Muscle of leg (tissue), 3 donors: ENCODE measurements at regions not wholly inside any gene's neighbourhood (a gene's known extent, or its start where the extent isn't known, plus 50 kb on each side); places are given as distances from the start of the nearest gene placed in this dataset.
"Not testable (repeated sequence)": the region's sequence is repeated elsewhere in the genome, so short reads cannot be mapped to it uniquely, and the experiment has no call there.

Experiments
- DNase-seq: peaks from one replicate; pipeline ENCODE4 v3.0.0; 2013
- H3K27ac ChIP-seq: one replicate; pipeline ENCODE4 v1.5.1; 2013; ENCODE audit warnings: mild to moderate bottlenecking, low read length, control low read depth
- H3K27me3 ChIP-seq: one replicate; pipeline ENCODE4 v1.6.1; 2013; ENCODE audit warnings: low read length; ENCODE audit not compliant: control insufficient read depth, insufficient read depth
- H3K36me3 ChIP-seq: one replicate; pipeline ENCODE4 v1.6.1; 2013; ENCODE audit warnings: low read length; ENCODE audit not compliant: control insufficient read depth, insufficient read depth
- H3K4me1 ChIP-seq: one replicate; pipeline ENCODE4 v1.6.1; 2013; ENCODE audit warnings: low read length; ENCODE audit not compliant: control insufficient read depth, insufficient read depth
- H3K4me3 ChIP-seq: one replicate; pipeline ENCODE4 v1.5.1; 2013; ENCODE audit warnings: low read length, control low read depth
- H3K9me3 ChIP-seq: replicated peaks from 2 replicates; pipeline ENCODE4 v1.6.1; 2013; ENCODE audit warnings: low read depth, low read length; ENCODE audit not compliant: control insufficient read depth
- WGBS: methylation state at CpG from one replicate; pipeline ENCODE4 v1.1.5; 2013; ENCODE audit warnings: missing lambda C conversion rate; ENCODE audit not compliant: insufficient coverage; 5-methylcytosine and 5-hydroxymethylcytosine counted together

GRCh38 chr9:104367507-104367906 is 136.6 kb upstream of the OR13F1 start:
- Histone ChIP-seq H3K9me3 (peaks cover 6% of the 10 kb centered on the region), H3K36me3 (no peaks in the 10 kb centered on the region), H3K4me3 (no peak overlapping the region), H3K27ac (no peak overlapping the region), H3K27me3 (no peaks in the 10 kb centered on the region), H3K4me1 (no peaks in the 10 kb centered on the region)
- DNase-seq: no peak

- no CpG with 5 or more reads among the region's 3 CpGs for WGBS
- DNase-seq, H3K4me1 ChIP-seq, H3K27ac ChIP-seq, H3K36me3 ChIP-seq, H3K27me3 ChIP-seq, H3K9me3 ChIP-seq, H3K4me3 ChIP-seq: not testable (repeated sequence)
Measured at GRCh38 chr9:104368318-104368717, 135.7 kb upstream of the OR13F1 start.

GRCh38 chr9:104374711-104375110 is 129.4 kb upstream of the OR13F1 start:
- Histone ChIP-seq H3K27ac (no peak overlapping the region), H3K9me3 (no peaks in the 10 kb centered on the region), H3K36me3 (no peaks in the 10 kb centered on the region), H3K27me3 (no peaks in the 10 kb centered on the region), H3K4me3 (no peak overlapping the region), H3K4me1 (no peaks in the 10 kb centered on the region)
- 90% methylated on average over 2 of the region's 3 CpGs for WGBS
- no peak for DNase-seq

GRCh38 chr9:104386013-104386412 is 118.0 kb upstream of the OR13F1 start:
- Histone ChIP-seq H3K36me3 (no peaks in the 10 kb centered on the region), H3K27ac (no peak overlapping the region), H3K4me1 (no peaks in the 10 kb centered on the region), H3K9me3 (no peaks in the 10 kb centered on the region), H3K4me3 (no peak overlapping the region), H3K27me3 (no peaks in the 10 kb centered on the region)
- no CpG with 5 or more reads among the region's 2 CpGs for WGBS
- peak; percentile 14 for DNase-seq

GRCh38 chr9:104386425-104387069 is 117.5 kb upstream of the OR13F1 start:
- no peak overlapping the region for H3K4me3 ChIP-seq
- WGBS: no CpG with 5 or more reads among the region's 1 CpG
- no peaks in the 10 kb centered on the region for H3K27me3 ChIP-seq
- no peaks in the 10 kb centered on the region for H3K9me3 ChIP-seq
- no peaks in the 10 kb centered on the region for H3K4me1 ChIP-seq
- H3K27ac ChIP-seq: no peak overlapping the region
- peak; percentile 61 for DNase-seq
- no peaks in the 10 kb centered on the region for H3K36me3 ChIP-seq

- no peak for DNase-seq
- no CpG with 5 or more reads among the region's 3 CpGs for WGBS
- H3K4me3 ChIP-seq: no peak overlapping the region
- H3K27ac ChIP-seq: no peak overlapping the region
- H3K9me3 ChIP-seq: no peaks in the 10 kb centered on the region
- no peaks in the 10 kb centered on the region for H3K27me3 ChIP-seq
- no peaks in the 10 kb centered on the region for H3K36me3 ChIP-seq
- H3K4me1 ChIP-seq: no peaks in the 10 kb centered on the region
Measured at GRCh38 chr9:104388071-104388470, 116.0 kb upstream of the OR13F1 start.

- no peaks in the 10 kb centered on the region for H3K36me3 ChIP-seq
- H3K27ac ChIP-seq: no peak overlapping the region
- H3K4me3 ChIP-seq: no peak overlapping the region
- no peak for DNase-seq
- no peaks in the 10 kb centered on the region for H3K4me1 ChIP-seq
- no peaks in the 10 kb centered on the region for H3K9me3 ChIP-seq
- H3K27me3 ChIP-seq: no peaks in the 10 kb centered on the region
- 41% methylated on average over 3 of the region's 4 CpGs for WGBS
Measured at GRCh38 chr9:104389341-104389740, 114.7 kb upstream of the OR13F1 start.

GRCh38 chr9:104394901-104395300 is 109.2 kb upstream of the OR13F1 start:
- no CpG with 5 or more reads among the region's 10 CpGs for WGBS
- not testable (repeated sequence) for H3K27ac ChIP-seq, H3K4me1 ChIP-seq, DNase-seq, H3K4me3 ChIP-seq, H3K27me3 ChIP-seq, H3K36me3 ChIP-seq, H3K9me3 ChIP-seq

GRCh38 chr9:104412238-104412637 is 91.8 kb upstream of the OR13F1 start:
- Histone ChIP-seq H3K4me3 (no peak overlapping the region), H3K27me3 (no peaks in the 10 kb centered on the region), H3K27ac (no peak overlapping the region), H3K4me1 (no peaks in the 10 kb centered on the region), H3K9me3 (peaks cover 17% of the 10 kb centered on the region), H3K36me3 (no peaks in the 10 kb centered on the region)
- DNase-seq: no peak

GRCh38 chr9:104416470-104416869 is 87.6 kb upstream of the OR13F1 start:
- no peak for DNase-seq
- H3K27me3 ChIP-seq: no peaks in the 10 kb centered on the region
- no peak overlapping the region for H3K27ac ChIP-seq
- no peaks in the 10 kb centered on the region for H3K36me3 ChIP-seq
- peaks cover 5% of the 10 kb centered on the region for H3K9me3 ChIP-seq
- H3K4me1 ChIP-seq: no peaks in the 10 kb centered on the region
- no peak overlapping the region for H3K4me3 ChIP-seq

GRCh38 chr9:104417296-104417695 is 86.8 kb upstream of the OR13F1 start:
- WGBS: no CpG with 5 or more reads among the region's 1 CpG
- Histone ChIP-seq H3K27me3 (no peaks in the 10 kb centered on the region), H3K9me3 (peaks cover 2% of the 10 kb centered on the region), H3K4me1 (no peaks in the 10 kb centered on the region), H3K4me3 (no peak overlapping the region), H3K36me3 (no peaks in the 10 kb centered on the region), H3K27ac (no peak overlapping the region)
- no peak for DNase-seq
